PFSK-1 (cell line): ENCODE measurements at regions not wholly inside any gene's neighbourhood (a gene's known extent, or its start where the extent isn't known, plus 50 kb on each side); places are given as distances from the start of the nearest gene placed in this dataset.

ENCODE experiments used
- FOXP2 ChIP-seq: optimal IDR thresholded peaks from 2 replicates; pipeline ENCODE3; 2011; ENCODE audit warnings: borderline replicate concordance, control low read depth, inconsistent platforms; ENCODE audit not compliant: insufficient read depth; ENCODE audit errors: extremely low read length, extremely low read depth
- POLR2AphosphoS5 ChIP-seq: IDR thresholded peaks from 2 replicates; pipeline ENCODE4 v1.6.1; 2012; ENCODE audit warnings: low read depth, mild to moderate bottlenecking, control low read depth, low read length, moderate library complexity
- SIN3A ChIP-seq: IDR thresholded peaks from 2 replicates; pipeline ENCODE4 v1.6.1; 2012; ENCODE audit warnings: mild to moderate bottlenecking, low read length, moderate library complexity, borderline replicate concordance; ENCODE audit not compliant: insufficient read depth
- TAF1 ChIP-seq: IDR thresholded peaks from 2 replicates; pipeline ENCODE4 v1.6.1; 2012; ENCODE audit warnings: low read length, control low read depth, borderline replicate concordance; ENCODE audit not compliant: insufficient read depth
- TF ChIP-seq, protein P1 (sequence below), 2 experiments: IDR thresholded peaks; 2 replicates each; pipeline versions ENCODE4 v1.6.1 to v1.8.0; 2011 to 2012; ENCODE audit warnings: low read depth in 2 of 2, low read length in 2 of 2, control low read depth in 1 of 2, inconsistent platforms in 1 of 2, mild to moderate bottlenecking in 1 of 2, moderate library complexity in 1 of 2; ENCODE audit not compliant: insufficient read depth in 1 of 2

DNA sequence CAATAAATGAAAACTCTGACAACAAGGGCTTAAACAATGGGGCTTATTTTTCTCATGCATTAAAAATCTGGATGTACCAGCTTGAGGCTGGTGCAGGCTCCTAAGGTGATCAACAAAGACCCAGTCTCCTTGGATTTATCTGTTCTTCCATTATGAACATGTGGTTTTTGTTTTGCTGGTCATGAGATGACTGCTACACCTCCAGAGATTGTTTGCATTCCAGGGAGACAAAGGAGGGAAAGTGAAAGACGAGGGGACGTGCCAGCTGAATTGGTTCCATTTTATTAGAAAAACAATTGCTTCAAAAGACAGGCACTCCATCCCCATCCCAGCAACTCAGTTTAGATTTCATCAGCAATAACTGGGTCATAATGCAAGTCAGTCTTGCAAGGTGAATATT is 90.9 kb upstream of the KCNK1 start:
- no peak for TF ChIP-seq FOXP2
- TF ChIP-seq TAF1: no peak
- no peak for TF ChIP-seq SIN3A
- TF ChIP-seq, protein P1, sequence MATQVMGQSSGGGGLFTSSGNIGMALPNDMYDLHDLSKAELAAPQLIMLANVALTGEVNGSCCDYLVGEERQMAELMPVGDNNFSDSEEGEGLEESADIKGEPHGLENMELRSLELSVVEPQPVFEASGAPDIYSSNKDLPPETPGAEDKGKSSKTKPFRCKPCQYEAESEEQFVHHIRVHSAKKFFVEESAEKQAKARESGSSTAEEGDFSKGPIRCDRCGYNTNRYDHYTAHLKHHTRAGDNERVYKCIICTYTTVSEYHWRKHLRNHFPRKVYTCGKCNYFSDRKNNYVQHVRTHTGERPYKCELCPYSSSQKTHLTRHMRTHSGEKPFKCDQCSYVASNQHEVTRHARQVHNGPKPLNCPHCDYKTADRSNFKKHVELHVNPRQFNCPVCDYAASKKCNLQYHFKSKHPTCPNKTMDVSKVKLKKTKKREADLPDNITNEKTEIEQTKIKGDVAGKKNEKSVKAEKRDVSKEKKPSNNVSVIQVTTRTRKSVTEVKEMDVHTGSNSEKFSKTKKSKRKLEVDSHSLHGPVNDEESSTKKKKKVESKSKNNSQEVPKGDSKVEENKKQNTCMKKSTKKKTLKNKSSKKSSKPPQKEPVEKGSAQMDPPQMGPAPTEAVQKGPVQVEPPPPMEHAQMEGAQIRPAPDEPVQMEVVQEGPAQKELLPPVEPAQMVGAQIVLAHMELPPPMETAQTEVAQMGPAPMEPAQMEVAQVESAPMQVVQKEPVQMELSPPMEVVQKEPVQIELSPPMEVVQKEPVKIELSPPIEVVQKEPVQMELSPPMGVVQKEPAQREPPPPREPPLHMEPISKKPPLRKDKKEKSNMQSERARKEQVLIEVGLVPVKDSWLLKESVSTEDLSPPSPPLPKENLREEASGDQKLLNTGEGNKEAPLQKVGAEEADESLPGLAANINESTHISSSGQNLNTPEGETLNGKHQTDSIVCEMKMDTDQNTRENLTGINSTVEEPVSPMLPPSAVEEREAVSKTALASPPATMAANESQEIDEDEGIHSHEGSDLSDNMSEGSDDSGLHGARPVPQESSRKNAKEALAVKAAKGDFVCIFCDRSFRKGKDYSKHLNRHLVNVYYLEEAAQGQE (IDR thresholded peaks at IDR 0.05; ENCODE audit: insufficient read depth in 1 of 2, low read depth in 2 of 2, low read length in 2 of 2): no peak
- TF ChIP-seq POLR2AphosphoS5: no peak

DNA sequence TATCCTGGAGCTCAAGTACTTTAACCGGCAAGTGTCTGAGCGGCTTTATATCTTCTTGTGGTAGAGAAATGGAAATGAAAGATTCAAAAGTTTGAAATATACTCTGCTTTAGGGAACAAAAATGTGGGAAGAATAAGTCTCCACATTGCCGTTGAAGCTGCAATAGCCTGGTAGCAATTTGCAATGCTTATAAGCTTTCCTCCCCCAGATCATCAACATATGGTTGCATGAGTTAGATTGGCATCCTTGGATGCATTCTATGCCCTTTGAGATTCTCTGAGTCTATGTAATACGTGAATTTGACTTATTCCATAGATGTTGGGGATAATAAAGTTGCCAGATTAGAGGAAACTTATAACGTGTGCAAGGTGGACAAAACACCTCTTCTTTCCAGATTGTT is 86.1 kb upstream of the KCNK1 start:
- TF ChIP-seq FOXP2 (no peak), POLR2AphosphoS5 (no peak), TAF1 (no peak), SIN3A (no peak)
- TF ChIP-seq, protein P1 (IDR thresholded peaks at IDR 0.05; ENCODE audit: insufficient read depth in 1 of 2, low read depth in 2 of 2, low read length in 2 of 2): no peak

DNA sequence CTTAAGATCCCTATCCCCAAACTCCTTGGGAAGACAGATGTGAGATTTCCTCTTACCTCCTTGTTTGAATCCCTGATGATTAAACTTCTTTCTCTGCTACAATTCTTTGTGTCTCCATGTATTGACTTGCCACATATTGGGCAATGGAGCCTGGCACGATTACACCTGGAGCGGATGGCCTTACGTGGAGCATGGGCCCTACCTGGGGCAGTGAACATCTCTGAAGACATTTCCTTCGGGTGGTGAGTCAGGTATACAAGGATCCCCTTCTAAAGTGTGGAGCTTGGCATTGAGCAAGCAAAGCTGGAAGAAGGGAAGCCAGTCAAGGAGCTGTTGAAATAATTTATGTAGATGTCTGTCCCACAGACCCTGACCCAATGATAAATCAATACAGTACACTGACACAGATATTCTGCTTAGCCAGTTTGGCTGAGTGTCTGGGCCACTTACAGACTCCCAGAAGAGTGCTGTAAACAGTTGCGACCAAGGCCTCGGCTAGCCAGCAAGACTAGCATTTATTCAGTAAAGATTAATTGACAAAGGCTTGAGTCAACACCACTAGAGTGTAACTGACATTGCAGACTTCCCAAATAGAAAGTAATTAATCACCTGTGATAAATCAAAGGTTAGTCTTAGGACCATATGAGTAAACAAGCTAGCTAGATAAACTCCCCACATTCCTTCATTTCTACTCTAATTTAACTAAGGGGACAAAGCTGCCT is 83.1 kb upstream of the KCNK1 start:
- TF ChIP-seq TAF1 (no peak), SIN3A (no peak), FOXP2 (no peak), POLR2AphosphoS5 (no peak)
- TF ChIP-seq, protein P1 (IDR thresholded peaks at IDR 0.05; ENCODE audit: insufficient read depth in 1 of 2, low read depth in 2 of 2, low read length in 2 of 2): no peak

DNA sequence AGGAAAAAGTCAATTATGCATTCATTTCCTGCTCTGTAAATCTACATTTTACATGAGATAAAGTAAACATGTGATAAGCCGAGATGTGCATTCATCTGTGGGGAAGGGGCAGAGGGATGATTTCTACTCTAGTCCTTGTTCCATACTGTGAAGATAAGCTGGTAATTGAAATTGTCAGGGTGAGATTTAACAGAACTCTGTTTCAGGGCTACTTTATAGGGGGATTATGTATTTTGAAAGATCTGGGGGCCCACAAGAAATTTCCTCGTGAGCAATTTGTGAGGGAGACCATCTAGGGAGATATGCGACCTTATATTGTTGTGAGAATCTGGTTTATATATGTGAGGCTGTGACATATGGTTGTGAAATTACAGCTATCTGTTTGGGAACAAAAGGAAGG is 73.1 kb upstream of the KCNK1 start:
- TF ChIP-seq, protein P1 (IDR thresholded peaks at IDR 0.05; ENCODE audit: insufficient read depth in 1 of 2, low read depth in 2 of 2, low read length in 2 of 2): no peak
- TF ChIP-seq POLR2AphosphoS5: no peak
- no peak for TF ChIP-seq FOXP2
- TF ChIP-seq TAF1: no peak
- TF ChIP-seq SIN3A: no peak
